ENCODE measurements at regions not wholly inside any gene's neighbourhood (a gene's known extent, or its start where the extent isn't known, plus 50 kb on each side); places are given as distances from the start of the nearest gene placed in this dataset.
A peak's percentile ranks its signal among the peaks of the same experiment; 100 is the strongest.

DNA sequence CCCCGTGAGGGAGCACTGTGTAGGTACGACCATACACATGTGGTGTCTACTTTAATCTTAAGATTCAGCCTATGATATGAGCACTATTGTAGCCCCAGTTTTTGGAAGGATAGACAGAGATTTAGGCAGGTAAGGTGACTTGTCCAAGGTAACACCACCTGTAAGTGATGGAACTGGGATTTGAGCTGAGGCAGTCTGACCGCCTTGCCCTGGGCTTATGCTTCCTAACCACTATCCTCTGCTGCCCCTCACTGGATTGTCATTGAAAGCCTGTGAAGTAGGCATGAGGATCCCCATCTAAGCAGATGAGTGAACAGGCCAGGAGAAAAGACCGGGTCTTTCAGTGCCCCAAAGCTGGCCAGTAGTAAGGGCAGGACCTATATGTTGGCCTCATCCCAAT, 343.8 kb downstream of the CYRIA start:
- no peak for DNase-seq (ENCODE audit: low read depth, low spot score)

DNA sequence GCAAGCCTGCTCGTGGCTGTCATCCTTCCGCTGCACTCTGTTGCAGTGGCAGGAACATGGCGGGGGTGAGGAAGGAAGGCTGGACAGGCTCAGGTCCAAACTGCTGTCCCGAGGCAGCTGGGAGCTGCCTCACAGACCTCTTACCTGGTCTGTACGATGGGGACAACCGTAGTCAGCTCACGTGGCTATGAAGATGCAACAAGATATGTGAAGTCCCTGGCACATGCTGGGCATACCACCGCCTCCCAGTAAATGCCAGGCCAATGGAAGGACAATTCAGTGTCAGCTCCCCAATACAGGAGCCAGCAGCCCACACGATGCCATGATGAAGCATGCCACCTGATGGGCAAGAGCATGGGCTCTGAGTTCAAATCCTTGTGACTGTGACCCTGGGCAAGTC, 344.4 kb downstream of the CYRIA start:
- no peak for DNase-seq (ENCODE audit: low read depth, low spot score)

GRCh38 chr2:16320716-16321115, 344.9 kb downstream of the CYRIA start:
- DNase-seq (ENCODE audit: low read depth, low spot score), result no peak

DNA sequence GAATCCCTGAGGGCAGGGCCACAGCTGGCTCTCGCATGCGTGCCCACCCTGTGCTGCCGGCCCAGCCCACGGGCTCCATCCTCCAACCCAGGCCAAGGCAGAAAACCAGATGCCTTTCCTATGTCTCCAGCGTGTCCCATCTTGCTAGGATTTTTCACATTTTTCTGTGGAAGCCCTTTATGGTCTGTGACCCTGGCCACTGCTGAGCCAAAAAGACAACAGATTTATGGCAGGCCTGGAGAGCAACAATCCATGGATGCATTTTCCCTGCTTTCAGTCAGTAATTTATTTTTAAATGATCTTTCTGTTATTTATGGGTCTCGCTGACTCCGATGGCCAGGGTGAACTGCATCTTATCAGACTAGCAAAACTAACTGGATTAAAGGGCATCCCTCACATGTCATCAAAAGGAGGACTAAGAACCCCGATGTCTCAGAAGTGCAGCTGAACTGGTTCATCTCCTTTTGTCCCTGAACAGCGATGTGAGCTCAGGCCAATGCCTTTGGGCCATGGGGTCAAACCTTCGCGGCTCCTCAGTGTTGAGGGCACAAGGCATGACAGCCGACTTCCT, 346.0 kb downstream of the CYRIA start:
- DNase-seq (ENCODE audit: low read depth, low spot score), result no peak

DNA sequence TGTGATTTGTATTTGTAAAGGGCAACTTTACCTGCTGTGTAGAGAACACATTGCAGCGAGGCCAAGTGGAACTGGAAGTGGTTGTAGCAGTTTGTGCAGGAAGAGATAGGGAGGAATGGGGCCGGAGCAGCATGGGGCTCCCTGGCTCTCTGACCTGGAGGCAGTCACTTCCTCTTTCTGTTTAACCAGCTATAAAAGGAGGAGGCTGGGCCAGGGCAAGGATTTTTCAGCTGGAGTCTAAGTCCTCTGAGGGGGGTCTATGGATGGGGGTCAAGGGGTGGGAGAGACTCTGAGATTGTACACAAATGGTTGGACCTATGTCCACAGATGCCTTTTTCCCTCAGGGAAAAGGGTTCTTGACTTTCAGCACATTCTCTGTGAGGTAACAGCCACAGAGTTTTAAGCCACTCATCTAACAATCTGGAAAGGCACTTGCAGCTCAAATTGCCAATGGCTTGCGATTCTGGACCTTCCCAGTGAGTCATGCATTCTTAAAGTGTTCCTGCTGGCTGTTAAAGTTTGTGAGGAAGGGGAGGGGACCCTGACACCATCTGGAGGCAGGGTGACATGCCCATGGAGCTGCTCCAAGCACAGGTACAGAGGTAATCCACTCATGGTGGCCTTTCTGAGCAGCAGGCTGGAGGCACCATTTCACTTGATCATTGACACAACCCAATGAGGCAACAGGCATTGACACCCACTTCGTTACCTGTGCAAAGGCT, 347.0 kb downstream of the CYRIA start:
- DNase-seq (ENCODE audit: low read depth, low spot score), result peak; percentile 58

GRCh38 chr2:16318051-16318450, 347.6 kb downstream of the CYRIA start:
- DNase-seq (ENCODE audit: low read depth, low spot score), result no peak

DNA sequence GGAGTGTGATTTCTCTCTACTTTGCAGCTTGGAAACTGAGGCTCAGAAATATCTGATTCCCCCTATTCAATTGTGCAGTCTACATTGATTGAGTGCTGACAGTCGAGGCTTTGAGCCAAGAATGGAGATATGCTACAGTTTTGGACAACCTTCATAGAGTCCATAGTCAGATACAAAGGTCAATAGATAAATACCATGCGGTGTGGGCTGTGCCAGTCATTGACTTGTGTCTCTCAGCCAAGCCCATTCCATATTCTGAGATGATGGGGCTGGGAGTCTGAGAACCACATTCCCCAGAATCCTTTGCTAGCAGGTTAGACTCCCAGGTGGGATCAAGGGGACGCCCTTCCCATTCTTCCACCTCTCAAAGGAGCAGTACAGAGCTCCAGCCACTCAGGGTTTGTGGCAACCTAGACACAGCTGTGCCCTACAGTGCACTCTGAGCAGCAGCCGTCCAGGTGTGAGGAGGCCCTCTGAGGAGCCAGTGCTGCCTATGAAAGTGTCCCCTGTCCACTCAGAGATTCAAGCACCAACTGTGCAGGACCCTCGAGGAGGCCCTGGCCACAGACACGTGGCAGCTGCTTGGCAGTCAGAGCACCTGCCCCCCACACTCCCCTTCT, 348.3 kb downstream of the CYRIA start:
- no peak for DNase-seq (ENCODE audit: low read depth, low spot score)

- DNase-seq (ENCODE audit: low read depth, low spot score), result no peak
These were observed 349.0 kb downstream of the CYRIA start for GRCh38 chr2:16316456-16317210.

DNA sequence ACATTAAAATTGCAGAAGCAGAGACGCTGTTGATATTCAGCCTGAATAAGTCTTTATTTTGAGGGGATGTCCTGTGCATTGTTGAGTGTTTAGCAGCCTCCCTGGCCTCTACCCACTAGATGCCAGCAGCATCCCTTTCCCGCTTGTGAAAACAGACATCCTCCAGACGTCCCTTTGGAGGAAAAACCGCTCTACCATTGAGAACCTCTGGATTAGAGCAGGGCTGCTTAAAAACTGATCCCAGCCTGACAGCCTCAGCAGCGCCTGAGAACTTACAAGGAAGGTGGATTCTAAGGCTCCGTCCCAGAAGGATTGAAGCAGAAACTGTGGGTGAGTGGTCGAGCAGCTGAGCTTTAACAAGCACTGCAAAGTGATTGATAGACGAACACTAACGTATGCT, 349.7 kb downstream of the CYRIA start:
- DNase-seq (ENCODE audit: low read depth, low spot score), result no peak

DNA sequence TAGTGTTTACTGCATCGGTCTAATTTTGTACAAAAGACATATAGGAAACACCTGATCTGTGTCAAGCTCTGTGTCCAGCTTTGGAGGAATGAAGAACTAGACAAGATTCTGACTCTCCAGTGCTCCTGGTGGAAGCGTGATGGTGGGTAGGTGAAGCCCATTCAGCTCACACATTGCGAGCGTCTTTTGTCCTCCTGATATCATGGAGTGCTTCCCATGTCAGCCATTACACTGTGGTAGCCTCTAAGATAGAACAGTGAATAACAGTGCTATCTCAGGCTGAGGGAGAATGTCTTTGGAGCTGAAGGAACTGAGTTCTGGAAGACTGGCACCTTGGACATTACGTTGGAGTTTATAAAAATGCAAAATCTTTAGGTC, 350.2 kb downstream of the CYRIA start:
- no peak for DNase-seq (ENCODE audit: low read depth, low spot score)

DNA sequence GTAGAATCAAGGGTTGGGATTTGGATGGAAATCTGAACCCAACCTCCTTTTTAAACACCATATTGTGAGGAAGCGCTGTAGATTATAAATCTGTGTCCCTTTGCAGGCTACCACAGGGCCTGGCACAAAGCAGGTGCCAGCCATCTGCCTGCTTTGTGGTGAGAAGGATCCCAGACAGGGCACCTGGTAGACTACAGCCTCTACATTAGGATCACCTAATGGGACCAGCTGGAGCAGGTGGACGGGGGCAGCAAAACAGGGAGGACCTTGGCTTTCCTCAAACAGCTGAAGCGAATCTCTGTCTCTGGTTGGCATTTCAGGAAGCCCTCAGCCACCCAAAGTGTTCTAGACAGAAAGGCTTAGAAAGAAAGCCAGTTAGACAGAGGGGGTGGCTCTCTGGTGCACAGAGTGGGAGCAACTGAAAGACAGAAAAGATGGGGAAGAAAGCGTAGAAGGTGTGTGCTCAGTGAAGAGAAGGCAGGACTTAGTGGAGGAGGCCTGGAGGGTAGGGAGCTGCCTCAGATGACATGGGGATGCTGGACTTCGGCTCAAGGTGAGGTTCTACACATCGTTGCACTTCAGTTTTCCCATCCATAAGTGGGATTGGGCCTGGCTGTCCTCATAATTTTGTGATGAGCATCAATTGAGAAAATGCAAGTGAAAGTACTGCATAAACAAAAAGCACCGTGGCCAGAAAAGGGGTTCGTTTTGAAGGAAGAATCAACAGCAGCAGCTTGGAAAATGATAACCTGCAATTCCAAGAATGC, 350.8 kb downstream of the CYRIA start:
- no peak for DNase-seq (ENCODE audit: low read depth, low spot score)

GRCh38 chr2:16314001-16314400, 351.6 kb downstream of the CYRIA start:
- no peak for DNase-seq (ENCODE audit: low read depth, low spot score)

GRCh38 chr2:16313235-16313975, 352.2 kb downstream of the CYRIA start:
- DNase-seq (ENCODE audit: low read depth, low spot score), result no peak

DNA sequence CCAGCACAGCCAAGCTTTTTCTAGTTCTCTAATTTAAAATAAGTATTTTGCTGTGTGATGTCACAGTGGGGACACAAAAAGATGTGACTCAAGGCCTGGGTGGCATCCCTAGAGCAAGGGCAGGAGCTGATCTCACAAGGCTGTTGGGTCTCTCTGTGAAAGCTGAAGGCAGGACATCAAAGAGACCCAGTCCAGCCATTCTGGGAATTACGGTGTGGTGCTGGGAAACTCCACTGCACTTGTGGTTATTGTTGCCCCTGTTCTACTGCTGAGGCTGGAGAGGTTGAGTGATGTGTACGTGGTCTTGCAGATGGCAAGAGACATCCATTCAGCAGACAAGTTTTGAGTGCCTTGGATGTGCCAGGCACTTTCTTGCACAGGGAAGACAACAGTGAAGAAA, 352.9 kb downstream of the CYRIA start:
- no peak for DNase-seq (ENCODE audit: low read depth, low spot score)

- no peak for DNase-seq (ENCODE audit: low read depth, low spot score)
These were observed 353.9 kb downstream of the CYRIA start for GRCh38 chr2:16311521-16312440.

DNA sequence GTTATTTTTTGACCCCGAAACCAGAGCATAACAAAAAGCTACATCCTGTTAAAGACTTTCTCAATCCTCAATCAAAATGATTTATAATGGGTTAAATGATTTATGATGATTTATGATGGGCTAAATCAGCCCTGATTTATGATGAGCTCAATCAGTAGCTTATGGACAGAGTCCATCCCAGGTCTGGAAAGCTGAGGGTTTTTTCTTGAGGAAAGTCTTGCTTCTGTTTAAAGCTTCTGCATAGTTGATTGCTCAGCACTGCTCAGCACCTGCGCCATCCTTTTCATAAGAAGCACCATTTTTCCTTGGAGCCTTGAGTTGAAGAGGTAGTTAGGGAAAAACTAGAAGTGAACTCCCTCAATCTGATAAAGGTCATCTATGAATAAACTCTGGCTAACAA, 356.8 kb downstream of the CYRIA start:
- no peak for DNase-seq (ENCODE audit: low read depth, low spot score)

GRCh38 chr2:16304876-16305590, 360.6 kb downstream of the CYRIA start:
- DNase-seq (ENCODE audit: low read depth, low spot score), result no peak

DNA sequence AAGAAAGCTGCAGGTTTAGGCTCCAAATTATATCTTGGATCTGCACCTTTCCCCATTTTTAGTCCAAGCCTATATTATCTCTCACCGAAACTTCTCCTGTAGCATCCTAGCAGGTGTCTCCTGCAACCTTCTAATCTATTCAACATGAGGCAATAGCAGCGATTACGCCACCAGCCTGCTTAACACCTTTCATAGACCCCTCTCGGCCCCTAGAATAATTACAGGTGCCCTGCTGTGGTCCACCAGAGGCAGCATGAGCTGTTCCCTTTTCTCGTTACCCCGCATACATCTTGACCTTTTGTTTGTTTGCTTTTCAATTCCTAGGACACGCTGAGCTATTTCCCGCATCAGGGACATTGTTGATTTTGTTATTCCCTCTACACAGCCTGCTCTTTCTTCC, 361.9 kb downstream of the CYRIA start:
- DNase-seq (ENCODE audit: low read depth, low spot score), result no peak

DNA sequence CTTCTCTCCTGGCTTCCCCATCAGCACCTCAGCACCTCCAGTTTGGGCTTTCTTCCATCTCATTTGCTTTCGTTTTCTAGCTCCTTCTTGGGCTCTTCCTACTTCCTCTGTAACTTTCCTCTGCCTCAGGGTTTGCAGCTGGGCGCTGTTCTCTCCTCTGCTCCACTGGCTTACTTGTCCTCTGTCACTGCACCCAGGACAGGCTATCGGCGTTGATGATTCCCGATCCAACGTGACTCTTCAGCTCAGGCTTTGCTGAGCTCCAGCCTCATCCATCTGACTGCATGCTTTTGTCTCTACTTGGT, 362.4 kb downstream of the CYRIA start:
- no peak for DNase-seq (ENCODE audit: low read depth, low spot score)

Data from astrocyte of the hippocampus (primary cell).